Activated naive CD8-positive, alpha-beta T cell (primary cell): ENCODE measurements at regions not wholly inside any gene's neighbourhood (a gene's known extent, or its start where the extent isn't known, plus 50 kb on each side); places are given as distances from the start of the nearest gene placed in this dataset.

Experiments
- H3K27ac Mint-ChIP-seq: one replicate; pipeline ENCODE4 v1.8.0; 2021; ENCODE audit warnings: mixed read lengths
- H3K27me3 Mint-ChIP-seq: one replicate; pipeline ENCODE4 v1.8.0; 2021; ENCODE audit warnings: mixed read lengths
- H3K36me3 Mint-ChIP-seq: one replicate; pipeline ENCODE4 v1.8.0; 2021; ENCODE audit warnings: mixed read lengths
- H3K4me1 Mint-ChIP-seq: one replicate; pipeline ENCODE4 v1.8.0; 2021; ENCODE audit warnings: low read depth, mixed read lengths
- H3K4me3 Mint-ChIP-seq: one replicate; pipeline ENCODE4 v1.8.0; 2021; ENCODE audit warnings: mild to moderate bottlenecking, mixed read lengths
- H3K9me3 Mint-ChIP-seq: one replicate; pipeline ENCODE4 v1.8.0; 2021; ENCODE audit warnings: low read depth, mixed read lengths

- Mint-ChIP-seq H3K9me3 (peaks cover 14% of the 10 kb centered on the region), H3K36me3 (no peaks in the 10 kb centered on the region), H3K4me3 (no peak overlapping the region), H3K27ac (no peak overlapping the region), H3K27me3 (no peaks in the 10 kb centered on the region), H3K4me1 (no peaks in the 10 kb centered on the region)
Measured at GRCh38 chr4:171759274-171759673, 53.9 kb upstream of the GALNTL6 start.

GRCh38 chr4:171751538-171751937 lies 61.7 kb upstream of the GALNTL6 start:
- H3K27me3 Mint-ChIP-seq, result no peaks in the 10 kb centered on the region
- no peaks in the 10 kb centered on the region for H3K4me1 Mint-ChIP-seq
- no peak overlapping the region for H3K27ac Mint-ChIP-seq
- H3K9me3 Mint-ChIP-seq, result peaks cover 6% of the 10 kb centered on the region
- no peak overlapping the region for H3K4me3 Mint-ChIP-seq
- H3K36me3 Mint-ChIP-seq, result no peaks in the 10 kb centered on the region

- Mint-ChIP-seq H3K27ac (no peak overlapping the region), H3K27me3 (no peaks in the 10 kb centered on the region), H3K9me3 (peaks cover 3% of the 10 kb centered on the region), H3K4me1 (no peaks in the 10 kb centered on the region), H3K4me3 (no peak overlapping the region), H3K36me3 (no peaks in the 10 kb centered on the region)
Measured at GRCh38 chr4:171746418-171746817, 66.8 kb upstream of the GALNTL6 start.

GRCh38 chr4:171742436-171742835 lies 70.8 kb upstream of the GALNTL6 start:
- Mint-ChIP-seq H3K4me3 (no peak overlapping the region), H3K27ac (no peak overlapping the region), H3K4me1 (no peaks in the 10 kb centered on the region), H3K36me3 (no peaks in the 10 kb centered on the region), H3K27me3 (no peaks in the 10 kb centered on the region), H3K9me3 (peaks cover 5% of the 10 kb centered on the region)

- no peaks in the 10 kb centered on the region for H3K27me3 Mint-ChIP-seq
Measured at GRCh38 chr4:171727185-171727584, 86.0 kb upstream of the GALNTL6 start.

GRCh38 chr4:171721937-171722336 lies 91.3 kb upstream of the GALNTL6 start:
- Mint-ChIP-seq H3K4me3 (no peak overlapping the region), H3K9me3 (peaks cover 30% of the 10 kb centered on the region), H3K27me3 (no peaks in the 10 kb centered on the region), H3K27ac (no peak overlapping the region), H3K4me1 (no peaks in the 10 kb centered on the region), H3K36me3 (no peaks in the 10 kb centered on the region)

More at GRCh38 chr4:171727185-171727584, 86.0 kb upstream of the GALNTL6 start:
- no peak overlapping the region for H3K27ac Mint-ChIP-seq
- H3K36me3 Mint-ChIP-seq, result no peaks in the 10 kb centered on the region
- H3K4me3 Mint-ChIP-seq, result no peak overlapping the region
- peaks cover 20% of the 10 kb centered on the region for H3K9me3 Mint-ChIP-seq
- no peaks in the 10 kb centered on the region for H3K4me1 Mint-ChIP-seq

GRCh38 chr4:171719691-171720090 lies 93.5 kb upstream of the GALNTL6 start:
- Mint-ChIP-seq H3K36me3 (no peaks in the 10 kb centered on the region), H3K4me3 (no peak overlapping the region), H3K27me3 (no peaks in the 10 kb centered on the region), H3K9me3 (peaks cover 32% of the 10 kb centered on the region), H3K4me1 (no peaks in the 10 kb centered on the region), H3K27ac (no peak overlapping the region)

GRCh38 chr4:171718665-171719064 lies 94.5 kb upstream of the GALNTL6 start:
- Mint-ChIP-seq H3K36me3 (no peaks in the 10 kb centered on the region), H3K9me3 (peaks cover 28% of the 10 kb centered on the region), H3K27me3 (no peaks in the 10 kb centered on the region), H3K4me1 (no peaks in the 10 kb centered on the region), H3K27ac (no peak overlapping the region), H3K4me3 (no peak overlapping the region)

- Mint-ChIP-seq H3K4me3 (no peak overlapping the region), H3K27ac (no peak overlapping the region), H3K27me3 (no peaks in the 10 kb centered on the region), H3K36me3 (no peaks in the 10 kb centered on the region), H3K4me1 (no peaks in the 10 kb centered on the region), H3K9me3 (peaks cover 22% of the 10 kb centered on the region)
Measured at GRCh38 chr4:171718069-171718468, 95.1 kb upstream of the GALNTL6 start.

- peaks cover 17% of the 10 kb centered on the region for H3K9me3 Mint-ChIP-seq
- no peaks in the 10 kb centered on the region for H3K27me3 Mint-ChIP-seq
- H3K4me3 Mint-ChIP-seq, result no peak overlapping the region
- H3K36me3 Mint-ChIP-seq, result no peaks in the 10 kb centered on the region
- no peak overlapping the region for H3K27ac Mint-ChIP-seq
- H3K4me1 Mint-ChIP-seq, result no peaks in the 10 kb centered on the region
Measured at GRCh38 chr4:171717231-171717741, 95.9 kb upstream of the GALNTL6 start.

GRCh38 chr4:171715973-171716372 lies 97.2 kb upstream of the GALNTL6 start:
- H3K36me3 Mint-ChIP-seq, result no peaks in the 10 kb centered on the region

GRCh38 chr4:171714791-171715454 lies 98.3 kb upstream of the GALNTL6 start:
- no peak overlapping the region for H3K27ac Mint-ChIP-seq
- no peak overlapping the region for H3K4me3 Mint-ChIP-seq
- H3K9me3 Mint-ChIP-seq, result peaks cover 9% of the 10 kb centered on the region

More at GRCh38 chr4:171715973-171716372, 97.2 kb upstream of the GALNTL6 start:
- H3K4me1 Mint-ChIP-seq, result no peaks in the 10 kb centered on the region
- peaks cover 13% of the 10 kb centered on the region for H3K9me3 Mint-ChIP-seq
- H3K27ac Mint-ChIP-seq, result no peak overlapping the region
- H3K27me3 Mint-ChIP-seq, result no peaks in the 10 kb centered on the region
- H3K4me3 Mint-ChIP-seq, result no peak overlapping the region

GRCh38 chr4:171710743-171711142 lies 102.5 kb upstream of the GALNTL6 start:
- H3K36me3 Mint-ChIP-seq, result no peaks in the 10 kb centered on the region
- no peak overlapping the region for H3K27ac Mint-ChIP-seq
- no peaks in the 10 kb centered on the region for H3K9me3 Mint-ChIP-seq
- H3K4me3 Mint-ChIP-seq, result no peak overlapping the region
- no peaks in the 10 kb centered on the region for H3K4me1 Mint-ChIP-seq
- H3K27me3 Mint-ChIP-seq, result no peaks in the 10 kb centered on the region

More at GRCh38 chr4:171714791-171715454, 98.3 kb upstream of the GALNTL6 start:
- no peaks in the 10 kb centered on the region for H3K36me3 Mint-ChIP-seq
- H3K27me3 Mint-ChIP-seq, result no peaks in the 10 kb centered on the region
- no peaks in the 10 kb centered on the region for H3K4me1 Mint-ChIP-seq

- Mint-ChIP-seq H3K9me3 (no peaks in the 10 kb centered on the region), H3K27ac (no peak overlapping the region), H3K27me3 (no peaks in the 10 kb centered on the region), H3K4me1 (no peaks in the 10 kb centered on the region), H3K4me3 (no peak overlapping the region), H3K36me3 (no peaks in the 10 kb centered on the region)
Measured at GRCh38 chr4:171676555-171677215, 136.5 kb upstream of the GALNTL6 start.

GRCh38 chr4:171674781-171675180 lies 138.4 kb upstream of the GALNTL6 start:
- H3K4me1 Mint-ChIP-seq, result no peaks in the 10 kb centered on the region
- H3K9me3 Mint-ChIP-seq, result no peaks in the 10 kb centered on the region
- no peaks in the 10 kb centered on the region for H3K36me3 Mint-ChIP-seq
- no peak overlapping the region for H3K27ac Mint-ChIP-seq
- no peaks in the 10 kb centered on the region for H3K27me3 Mint-ChIP-seq
- no peak overlapping the region for H3K4me3 Mint-ChIP-seq
